GM18867 (cell line): ENCODE measurements at regions not wholly inside any gene's neighbourhood (a gene's known extent, or its start where the extent isn't known, plus 50 kb on each side); places are given as distances from the start of the nearest gene placed in this dataset.

Experiments
- ATAC-seq: cut with Tn5 transposase; IDR thresholded peaks from one replicate; pipeline ENCODE4 v1.9.1; 2021; ENCODE audit warnings: mild to moderate bottlenecking, moderate library complexity; ENCODE audit not compliant: unreplicated experiment

GRCh38 chr6:1514078-1514477 is 95.6 kb upstream of the FOXC1 start:
- ATAC-seq: no peak

GRCh38 chr6:1515280-1515679 is 94.4 kb upstream of the FOXC1 start:
- no peak for ATAC-seq

DNA sequence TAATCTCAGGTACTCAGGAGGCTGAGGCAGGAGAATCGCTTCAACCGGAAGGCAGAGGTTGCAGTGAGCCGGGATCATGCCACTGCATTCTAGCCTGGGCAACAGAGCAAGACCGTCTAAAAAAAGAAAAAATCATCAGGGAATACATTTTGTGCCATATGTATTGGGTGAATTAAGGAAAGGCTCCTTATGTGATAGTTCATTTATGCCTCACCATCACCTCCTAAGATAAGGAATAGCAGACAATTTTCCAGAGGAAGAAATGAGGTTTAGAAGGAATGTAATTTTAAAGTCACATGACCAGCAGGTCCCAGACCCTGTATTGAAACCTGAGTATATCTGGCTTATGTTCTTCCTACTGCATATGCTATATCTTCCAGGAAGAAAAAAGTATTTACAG is 93.9 kb upstream of the FOXC1 start:
- ATAC-seq: no peak

- ATAC-seq: no peak
These were observed 92.8 kb upstream of the FOXC1 start for GRCh38 chr6:1516742-1517520.

DNA sequence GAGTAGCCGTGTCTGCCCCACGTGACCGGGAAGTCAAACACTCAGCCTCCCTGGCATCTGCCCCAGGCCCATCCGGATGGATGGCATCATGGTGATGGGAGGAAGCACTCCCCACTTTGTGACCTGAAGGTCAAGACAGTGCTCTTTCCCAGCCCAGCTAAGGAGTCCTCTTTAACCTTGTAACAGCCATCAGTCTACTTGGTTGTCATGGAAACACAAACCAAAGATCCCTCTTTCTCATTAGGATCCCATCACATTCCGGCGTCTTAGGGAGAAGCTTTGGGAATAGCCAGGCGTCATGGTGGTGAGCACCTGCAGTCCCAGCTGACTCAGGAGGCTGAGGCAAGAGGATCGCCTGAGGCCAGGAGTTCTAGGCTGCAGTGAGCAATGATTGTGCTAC is 90.9 kb upstream of the FOXC1 start:
- ATAC-seq: no peak

- ATAC-seq: no peak
These were observed 90.1 kb upstream of the FOXC1 start for GRCh38 chr6:1519597-1519996.

GRCh38 chr6:1522779-1523178 is 86.9 kb upstream of the FOXC1 start:
- no peak for ATAC-seq

DNA sequence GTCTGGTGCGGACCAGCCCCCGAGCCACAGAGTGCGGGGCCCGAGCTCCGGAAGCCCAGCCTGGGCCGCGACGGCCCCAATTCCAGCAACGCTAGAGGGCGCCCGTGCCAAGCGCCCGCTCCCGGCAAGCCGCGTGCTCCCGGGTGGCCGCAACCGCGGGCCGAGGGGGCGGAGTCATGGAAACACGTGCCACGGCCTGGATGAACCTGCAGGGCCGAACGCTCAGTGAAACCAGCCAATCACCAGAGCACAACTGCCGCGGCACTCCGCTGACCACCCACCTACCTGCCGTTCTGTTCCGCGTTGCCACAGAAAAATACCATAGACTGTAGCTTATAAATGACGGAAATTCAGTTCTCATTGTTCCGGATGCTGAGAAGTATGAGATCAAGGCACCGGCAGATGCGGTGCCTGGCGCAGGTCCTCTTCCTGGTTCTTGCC is 85.7 kb upstream of the FOXC1 start:
- no peak for ATAC-seq

GRCh38 chr6:1525364-1526038 is 84.2 kb upstream of the FOXC1 start:
- ATAC-seq: no peak

- ATAC-seq: no peak
These were observed 83.2 kb upstream of the FOXC1 start for GRCh38 chr6:1526398-1527072.

- ATAC-seq: no peak
These were observed 82.7 kb upstream of the FOXC1 start for GRCh38 chr6:1527073-1527457.

DNA sequence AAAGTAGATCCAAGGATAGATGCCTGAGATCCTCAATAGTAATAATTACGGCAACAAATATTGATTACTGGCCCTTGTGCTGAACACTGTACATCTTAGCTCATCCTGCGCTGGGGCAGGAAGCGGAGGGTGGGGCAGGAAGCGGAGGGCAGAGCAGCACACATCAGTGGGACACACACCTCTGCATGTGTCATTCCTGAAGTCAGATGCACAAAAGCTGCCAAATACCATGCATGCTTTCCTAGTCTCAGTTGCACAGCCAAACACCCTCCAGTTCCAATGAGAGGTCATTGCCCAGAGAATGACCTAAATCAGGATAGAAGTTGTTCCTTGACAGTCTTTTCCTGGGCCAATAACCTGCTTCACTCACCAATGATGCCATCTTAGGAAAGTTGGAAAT is 74.4 kb upstream of the FOXC1 start:
- ATAC-seq: no peak

DNA sequence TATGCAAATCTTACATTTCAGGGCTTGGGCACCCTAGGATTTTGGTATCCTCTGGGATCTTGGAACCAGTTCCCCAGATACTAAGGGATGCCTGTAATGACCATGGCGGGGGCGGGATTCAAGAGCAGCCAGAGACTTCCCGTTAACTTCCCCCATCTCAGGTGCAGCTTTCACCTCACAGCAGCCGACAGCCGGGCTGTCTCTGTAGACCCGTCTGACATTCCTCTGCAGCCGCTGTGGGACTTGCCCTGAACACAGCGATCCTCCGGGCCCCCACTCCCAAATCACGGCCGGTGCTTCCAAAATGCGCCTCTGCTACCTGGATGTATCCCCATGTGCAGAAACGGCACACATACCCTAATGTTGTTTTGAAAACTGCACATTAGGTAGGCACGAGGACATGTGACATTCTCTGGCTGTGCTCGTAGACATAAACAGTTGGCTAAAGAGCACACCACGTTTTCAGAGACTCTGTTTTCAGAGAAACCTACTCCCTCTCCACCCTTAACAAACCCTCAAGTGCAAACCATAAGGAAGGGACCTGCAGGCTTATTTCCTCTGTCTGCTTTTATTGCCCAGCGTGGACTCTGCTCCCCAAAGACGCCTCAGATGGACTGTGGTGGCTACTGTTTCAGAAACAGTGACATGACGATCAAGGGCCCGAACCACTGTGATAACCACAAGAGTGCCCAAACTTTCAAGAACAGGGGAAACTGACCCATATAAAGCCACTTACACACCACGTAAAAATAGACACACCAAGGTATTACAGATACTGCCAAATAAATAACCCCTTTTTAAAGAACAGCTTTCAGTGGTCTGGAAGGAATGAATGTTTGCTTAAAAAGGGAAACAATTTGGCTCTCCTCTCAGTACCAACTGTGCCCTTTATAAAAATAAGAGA is 72.9 kb upstream of the FOXC1 start:
- no peak for ATAC-seq

GRCh38 chr6:1538369-1538768 is 71.3 kb upstream of the FOXC1 start:
- no peak for ATAC-seq

- ATAC-seq: no peak
These were observed 70.8 kb upstream of the FOXC1 start for GRCh38 chr6:1538810-1539478.

- ATAC-seq: no peak
These were observed 68.7 kb upstream of the FOXC1 start for GRCh38 chr6:1540864-1541521.

- no peak for ATAC-seq
These were observed 67.4 kb upstream of the FOXC1 start for GRCh38 chr6:1542335-1542734.

GRCh38 chr6:1542764-1543163 is 67.0 kb upstream of the FOXC1 start:
- ATAC-seq: no peak

DNA sequence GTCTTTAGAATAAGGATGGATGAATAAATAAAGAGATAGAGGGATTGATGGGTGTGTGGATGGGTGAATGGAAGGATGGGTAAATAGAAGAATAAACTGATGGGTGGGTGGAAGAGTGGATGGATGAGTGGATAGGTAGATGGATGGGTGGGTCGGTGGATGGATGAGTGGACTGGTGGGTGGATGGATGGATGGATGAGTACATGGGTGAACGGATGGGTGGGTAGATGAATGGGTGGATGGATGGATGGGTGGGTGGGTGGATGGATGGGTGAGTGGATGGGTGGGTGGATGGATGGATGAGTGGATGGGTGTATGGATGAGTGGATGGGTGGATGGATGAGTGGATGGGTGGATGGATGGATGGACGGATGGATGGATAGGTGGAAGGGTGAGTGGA is 65.7 kb upstream of the FOXC1 start:
- no peak for ATAC-seq

- ATAC-seq: no peak
These were observed 65.1 kb upstream of the FOXC1 start for GRCh38 chr6:1544603-1545002.
